Esophagus muscularis mucosa (tissue), 4 donors: ENCODE measurements at regions not wholly inside any gene's neighbourhood (a gene's known extent, or its start where the extent isn't known, plus 50 kb on each side); places are given as distances from the start of the nearest gene placed in this dataset.

Experiments used
- DNase-seq: peaks from one replicate; pipeline ENCODE4 v3.0.0-alpha.2; 2017; ENCODE audit errors: extremely low spot score
- H3K27ac ChIP-seq, 4 donors: fragments of 200-600 bp; sonication (generic); replicated peaks in 1 of 4; 1 replicate in 3 of 4; 2 replicates in 1 of 4; pipeline ENCODE4 v1.5.1; 2016 to 2019; ENCODE audit warnings: mild to moderate bottlenecking in 1 of 4
- H3K27me3 ChIP-seq, 4 donors: fragments of 200-600 bp; sonication (generic); one replicate each; pipeline versions ENCODE4 v1.5.1 to v1.6.0; 2016 to 2019
- H3K36me3 ChIP-seq, 4 donors: fragments of 200-600 bp; sonication (generic); one replicate each; pipeline ENCODE4 v1.5.1; 2016 to 2019
- H3K4me1 ChIP-seq, 4 donors: fragments of 200-600 bp; sonication (generic); one replicate each; pipeline ENCODE4 v1.5.1; 2016 to 2019
- H3K4me3 ChIP-seq, 4 donors: fragments of 200-600 bp; sonication (generic); 1 replicate in 2 of 4; 2 replicates in 2 of 4; pipeline ENCODE4 v1.5.1; 2016 to 2019; ENCODE audit warnings: mild to moderate bottlenecking in 4 of 4, moderate library complexity in 1 of 4
- H3K9me3 ChIP-seq, 4 donors: fragments of 200-600 bp; sonication (generic); 1 replicate in 3 of 4; 2 replicates in 1 of 4; pipeline ENCODE4 v1.5.1; 2016 to 2019
- CTCF ChIP-seq, 3 experiments: fragments of 200-600 bp in 2 of 3; fragments of 450-650 bp in 1 of 3; sonication (generic) in 2 of 3; IDR thresholded peaks; one replicate each; pipeline ENCODE4 v1.5.1; 2017 to 2019; ENCODE audit warnings: antibody characterized with exemption in 3 of 3, mild to moderate bottlenecking in 2 of 3, moderate library complexity in 1 of 3
- EP300 ChIP-seq: sonication (generic); formaldehyde crosslinking; IDR thresholded peaks from one replicate; pipeline ENCODE4 v1.6.1; 2017; ENCODE audit warnings: antibody characterized with exemption
- POLR2A ChIP-seq: fragments of 450-650 bp; IDR thresholded peaks from one replicate; pipeline ENCODE4 v1.6.1; 2017; ENCODE audit warnings: antibody characterized with exemption, moderate library complexity, mild to moderate bottlenecking, low read depth
- POLR2AphosphoS5 ChIP-seq, 2 donors: sonication (generic); formaldehyde crosslinking; IDR thresholded peaks; one replicate each; pipeline ENCODE4 v1.6.1; 2017; ENCODE audit warnings: antibody characterized with exemption in 2 of 2
- WGBS: methylation state at CpG from one replicate; pipeline ENCODE4 v1.1.5; 2018; 5-methylcytosine and 5-hydroxymethylcytosine counted together
- intact Hi-C: fragments of 100-400 bp; cut with DNase I; formaldehyde crosslinking; loops from one replicate; pipeline ENCODE4 v1.15.1; 2023

- 85% methylated on average over 7 of the region's 7 CpGs for WGBS
These were observed 240.8 kb upstream of the FGGY start for GRCh38 chr1:59055908-59056719.

GRCh38 chr1:59057211-59057694, 239.6 kb upstream of the FGGY start:
- TF ChIP-seq EP300 (no peak), POLR2AphosphoS5 (IDR thresholded peaks at IDR 0.05) (peak; percentile 77 to 81), POLR2A (no peak), CTCF (IDR thresholded peaks at IDR 0.05) (no peak)
- WGBS: 52% methylated on average over 6 of the region's 6 CpGs
- H3K4me3 ChIP-seq: peak overlapping the region in 1 of 4 donors; percentile 5
- no peaks in the 10 kb centered on the region for H3K9me3 ChIP-seq
- peak overlapping the region; percentile 29 to 74 (median 62) for H3K27ac ChIP-seq
- intact Hi-C loops: no loop called here
- H3K27me3 ChIP-seq: no peaks in the 10 kb centered on the region
- H3K4me1 ChIP-seq: peaks cover 22 to 39% (median 23%) of the 10 kb centered on the region in 4 donors
- H3K36me3 ChIP-seq: no peaks in the 10 kb centered on the region
- peak; percentile 95 for DNase-seq

More at GRCh38 chr1:59055908-59056719, 240.8 kb upstream of the FGGY start:
- Histone ChIP-seq H3K27ac (peak overlapping the region; percentile 29 to 74 (median 62)), H3K36me3 (no peaks in the 10 kb centered on the region), H3K9me3 (no peaks in the 10 kb centered on the region), H3K4me1 (peaks cover 19 to 35% (median 22%) of the 10 kb centered on the region in 4 donors), H3K27me3 (no peaks in the 10 kb centered on the region), H3K4me3 (no peak overlapping the region)
- TF ChIP-seq POLR2AphosphoS5 (IDR thresholded peaks at IDR 0.05): no peak
- TF ChIP-seq POLR2A: no peak
- no peak for TF ChIP-seq EP300
- TF ChIP-seq CTCF (IDR thresholded peaks at IDR 0.05): no peak
- no peak for DNase-seq
- intact Hi-C loops: no loop called here

GRCh38 chr1:59057796-59058195, 239.1 kb upstream of the FGGY start:
- Histone ChIP-seq H3K4me1 (peaks cover 22 to 33% (median 29%) of the 10 kb centered on the region in 4 donors), H3K9me3 (no peaks in the 10 kb centered on the region), H3K36me3 (no peaks in the 10 kb centered on the region), H3K4me3 (peak overlapping the region in 1 of 4 donors; percentile 5), H3K27ac (peak overlapping the region; percentile 29 to 74 (median 54)), H3K27me3 (no peaks in the 10 kb centered on the region)
- DNase-seq: no peak
- TF ChIP-seq POLR2A (no peak), CTCF (IDR thresholded peaks at IDR 0.05) (no peak), EP300 (no peak), POLR2AphosphoS5 (IDR thresholded peaks at IDR 0.05) (no peak)
- 84% methylated on average over 3 of the region's 3 CpGs for WGBS
- intact Hi-C loops: no loop called here

GRCh38 chr1:59058665-59059439, 238.0 kb upstream of the FGGY start:
- Histone ChIP-seq H3K9me3 (no peaks in the 10 kb centered on the region), H3K36me3 (no peaks in the 10 kb centered on the region), H3K27ac (no peak overlapping the region), H3K4me3 (no peak overlapping the region), H3K27me3 (no peaks in the 10 kb centered on the region), H3K4me1 (peaks cover 22 to 35% (median 32%) of the 10 kb centered on the region in 4 donors)
- TF ChIP-seq POLR2A (no peak), EP300 (no peak), POLR2AphosphoS5 (IDR thresholded peaks at IDR 0.05) (no peak), CTCF (IDR thresholded peaks at IDR 0.05) (no peak)
- 96% methylated on average over 5 of the region's 5 CpGs for WGBS
- intact Hi-C loops: no loop called here
- DNase-seq: no peak
